ENCODE measurements at regions not wholly inside any gene's neighbourhood (a gene's known extent, or its start where the extent isn't known, plus 50 kb on each side); places are given as distances from the start of the nearest gene placed in this dataset.

- DNase-seq (ENCODE audit: low spot score), result no peak
- POLR2A ChIA-PET (ENCODE audit: low non-redundant PET), result no interaction called here
- no peak for TF ChIP-seq CTCF (conservative IDR thresholded peaks at IDR 0.05; ENCODE audit: low read depth)
- no peak overlapping the region for H3K27ac ChIP-seq
- CTCF ChIA-PET, result interaction anchor here (0.8 kb wide), 1 partner anchor 33 kb away, joined by 3 read pairs; no protein-coding TSS in a partner anchor
Measured at GRCh38 chr1:60759291-60759690, 323.1 kb upstream of the NFIA start.

- no peak for TF ChIP-seq CTCF (conservative IDR thresholded peaks at IDR 0.05; ENCODE audit: low read depth)
- no peak for DNase-seq (ENCODE audit: low spot score)
- ChIA-PET POLR2A (ENCODE audit: low non-redundant PET) (no interaction called here), CTCF (no interaction called here)
- H3K27ac ChIP-seq, result no peak overlapping the region
Measured at GRCh38 chr1:60757485-60757884, 324.9 kb upstream of the NFIA start.

GRCh38 chr1:60753036-60753900, 329.1 kb upstream of the NFIA start:
- DNase-seq (ENCODE audit: low spot score), result no peak
- H3K27ac ChIP-seq, result no peak overlapping the region
- ChIA-PET CTCF (interaction anchor here (0.6 to 1.6 kb wide), 2 partner anchors 12 to 22 kb away, joined by 4 to 6 read pairs; no protein-coding TSS in a partner anchor), POLR2A (ENCODE audit: low non-redundant PET) (no interaction called here)
- no peak for TF ChIP-seq CTCF (conservative IDR thresholded peaks at IDR 0.05; ENCODE audit: low read depth)

GRCh38 chr1:60751306-60751705, 331.1 kb upstream of the NFIA start:
- POLR2A ChIA-PET (ENCODE audit: low non-redundant PET), result no interaction called here
- no peak overlapping the region for H3K27ac ChIP-seq
- DNase-seq (ENCODE audit: low spot score), result no peak
- CTCF ChIA-PET, result interaction anchor here (1.0 kb wide), 2 partner anchors 14 to 482 kb away, joined by 3 read pairs; no protein-coding TSS in a partner anchor
- no peak for TF ChIP-seq CTCF (conservative IDR thresholded peaks at IDR 0.05; ENCODE audit: low read depth)

- POLR2A ChIA-PET (ENCODE audit: low non-redundant PET), result no interaction called here
- no peak overlapping the region for H3K27ac ChIP-seq
- CTCF ChIA-PET, result no interaction called here
- TF ChIP-seq CTCF (conservative IDR thresholded peaks at IDR 0.05; ENCODE audit: low read depth), result no peak
- no peak for DNase-seq (ENCODE audit: low spot score)
Measured at GRCh38 chr1:60747353-60747752, 335.0 kb upstream of the NFIA start.

GRCh38 chr1:60746278-60746791, 336.0 kb upstream of the NFIA start:
- DNase-seq (ENCODE audit: low spot score), result no peak
- CTCF ChIA-PET, result no interaction called here

More at GRCh38 chr1:60746278-60746791, 336.0 kb upstream of the NFIA start:
- no peak overlapping the region for H3K27ac ChIP-seq
- POLR2A ChIA-PET (ENCODE audit: low non-redundant PET), result no interaction called here
- no peak for TF ChIP-seq CTCF (conservative IDR thresholded peaks at IDR 0.05; ENCODE audit: low read depth)
